C4-2B (cell line): ENCODE measurements at regions not wholly inside any gene's neighbourhood (a gene's known extent, or its start where the extent isn't known, plus 50 kb on each side); places are given as distances from the start of the nearest gene placed in this dataset.

Source experiments
- H3K27ac ChIP-seq: fragments of 450-650 bp; 2 replicates; pipeline ENCODE4 v1.5.1; 2017
- CTCF ChIP-seq: fragments of 450-650 bp; conservative IDR thresholded peaks from 2 replicates; pipeline ENCODE4 v1.5.1; 2017; ENCODE audit warnings: mild to moderate bottlenecking
- ZFX ChIP-seq: fragments of 450-650 bp; IDR thresholded peaks from 2 replicates; pipeline ENCODE4 v1.6.1; 2017

DNA sequence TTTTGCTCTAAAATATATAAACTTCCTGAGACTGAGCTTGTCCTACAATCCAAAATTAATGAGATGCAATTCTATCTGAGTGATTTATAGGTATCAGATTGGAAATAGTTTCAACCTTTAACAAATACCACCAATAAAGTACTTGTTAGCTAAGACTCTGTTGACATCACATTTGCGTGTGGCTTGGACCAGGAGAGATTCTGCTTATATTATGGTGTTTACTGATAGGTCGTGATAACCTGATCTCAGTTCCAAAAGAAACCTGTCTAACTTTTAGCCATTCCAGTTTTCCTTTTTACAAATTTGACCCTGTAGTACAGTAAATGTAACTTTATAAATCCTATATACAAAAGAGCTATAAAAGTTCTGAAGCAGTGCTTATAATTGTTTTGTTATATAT lies 78.4 kb upstream of the ABCA12 start:
- no peak for TF ChIP-seq ZFX
- no peak for TF ChIP-seq CTCF

DNA sequence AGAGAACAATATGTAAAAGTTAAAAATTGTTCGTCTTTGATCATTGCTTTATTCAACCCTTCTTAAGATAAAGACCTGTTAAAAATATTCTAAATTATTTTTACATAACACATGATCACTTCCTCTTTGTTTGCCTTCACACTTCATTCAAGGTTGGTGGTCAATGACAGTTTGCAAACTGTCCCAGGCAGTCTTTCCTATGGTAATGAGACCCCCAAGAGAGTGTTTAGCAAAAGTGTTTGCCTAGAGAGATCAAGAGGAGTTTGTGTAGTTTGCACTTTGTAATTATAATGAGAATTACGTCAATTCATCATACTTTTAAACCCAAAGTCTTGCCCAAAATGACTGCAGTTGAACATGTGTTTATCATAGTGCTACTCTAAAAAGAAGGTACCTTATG lies 77.2 kb upstream of the ABCA12 start:
- no peak overlapping the region for H3K27ac ChIP-seq
- no peak for TF ChIP-seq ZFX
- TF ChIP-seq CTCF = no peak

More for the DNA sequence above, 78.4 kb upstream of the ABCA12 start:
- H3K27ac ChIP-seq = no peak overlapping the region

DNA sequence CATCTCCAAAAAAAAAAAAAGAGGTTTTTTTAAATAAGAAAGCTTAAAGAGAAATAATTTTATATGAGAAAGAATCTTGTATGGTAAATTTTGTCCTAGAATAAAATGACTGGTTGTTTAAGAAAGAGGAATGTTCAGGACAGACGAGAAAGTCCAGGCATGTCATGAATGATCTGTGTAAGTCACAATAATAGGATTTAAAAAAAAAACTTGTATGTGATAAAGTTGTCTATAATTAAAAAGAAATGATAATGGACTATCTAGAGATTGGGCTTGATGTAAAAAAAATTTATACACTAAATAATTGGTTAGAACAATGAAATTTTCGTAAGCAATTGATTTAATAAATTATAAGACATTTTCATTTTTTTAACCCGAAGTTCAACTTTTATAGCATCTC lies 71.7 kb upstream of the ABCA12 start:
- TF ChIP-seq CTCF (no peak), ZFX (no peak)
- no peak overlapping the region for H3K27ac ChIP-seq

DNA sequence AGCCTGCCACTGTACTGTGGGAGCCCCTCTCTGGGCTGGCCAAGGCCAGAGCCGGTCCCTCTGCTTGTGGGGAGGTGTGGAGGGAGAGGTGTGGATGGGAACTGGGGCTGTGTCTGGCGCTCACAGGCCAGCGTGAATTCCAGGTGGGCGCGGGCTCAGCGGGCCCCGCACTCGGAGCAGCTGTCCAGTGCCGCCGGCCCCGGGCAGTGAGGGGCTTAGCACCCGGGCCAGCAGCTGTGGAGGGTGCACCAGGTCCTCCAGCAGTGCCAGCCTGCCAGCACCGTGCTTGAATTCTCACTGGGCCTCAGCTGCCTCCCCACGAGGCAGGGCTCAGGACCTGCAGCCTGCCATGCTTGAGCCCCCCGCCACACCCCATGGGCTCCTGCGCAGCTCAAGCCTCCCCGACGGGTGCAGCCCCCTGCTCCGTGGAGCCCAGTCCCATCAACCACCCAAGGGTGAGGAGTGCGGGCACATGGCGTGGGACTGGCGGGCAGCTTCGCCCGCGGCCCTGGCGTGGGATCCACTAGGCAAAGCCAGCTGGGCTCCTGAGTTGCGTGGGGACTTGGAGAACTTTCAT lies 69.5 kb upstream of the ABCA12 start:
- TF ChIP-seq CTCF (no peak), ZFX (no peak)
- H3K27ac ChIP-seq = peak overlapping the region; percentile 100

DNA sequence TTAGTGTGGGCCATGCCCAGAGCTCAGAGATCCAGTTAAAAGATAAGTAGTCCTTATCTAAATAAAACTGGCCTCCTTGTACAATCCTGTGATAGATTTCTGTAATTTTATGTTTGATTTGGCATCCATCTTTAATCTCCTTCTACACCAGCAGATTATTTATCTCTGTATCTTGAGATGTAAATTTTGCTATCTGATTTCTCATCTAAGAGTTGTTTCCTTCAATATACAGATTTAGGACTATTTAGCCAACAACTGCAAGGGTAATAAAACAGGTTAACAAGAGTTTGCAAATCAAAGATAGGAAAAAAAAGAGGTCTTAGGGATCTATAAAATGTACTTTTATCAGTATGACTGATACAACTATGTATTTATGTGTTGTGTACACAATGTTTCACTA lies 68.6 kb upstream of the ABCA12 start:
- peak overlapping the region; percentile 99 for H3K27ac ChIP-seq
- TF ChIP-seq CTCF (no peak), ZFX (no peak)

DNA sequence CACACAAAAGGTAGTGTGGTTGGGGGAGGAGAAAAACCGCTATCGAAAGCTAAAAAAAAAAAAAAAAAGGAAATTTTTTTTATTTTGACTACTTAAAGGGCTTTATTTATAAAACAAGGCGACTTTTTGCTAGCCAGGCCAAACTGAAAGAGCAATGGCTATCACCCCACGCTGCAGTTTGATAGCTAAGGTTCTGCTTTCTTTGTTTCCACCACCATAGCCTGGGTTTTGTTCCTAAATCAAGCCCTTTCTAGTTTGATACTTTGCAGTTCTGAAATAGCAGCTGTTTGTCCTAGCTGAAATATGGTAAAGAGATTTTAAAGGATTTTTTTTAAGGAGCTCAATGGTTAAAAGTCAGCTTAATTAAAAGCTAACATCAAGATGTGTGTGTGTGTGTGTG lies 67.4 kb upstream of the ABCA12 start:
- peak overlapping the region; percentile 99; the same call in 1 of the 2 replicates for H3K27ac ChIP-seq
- TF ChIP-seq ZFX (no peak), CTCF (no peak)

DNA sequence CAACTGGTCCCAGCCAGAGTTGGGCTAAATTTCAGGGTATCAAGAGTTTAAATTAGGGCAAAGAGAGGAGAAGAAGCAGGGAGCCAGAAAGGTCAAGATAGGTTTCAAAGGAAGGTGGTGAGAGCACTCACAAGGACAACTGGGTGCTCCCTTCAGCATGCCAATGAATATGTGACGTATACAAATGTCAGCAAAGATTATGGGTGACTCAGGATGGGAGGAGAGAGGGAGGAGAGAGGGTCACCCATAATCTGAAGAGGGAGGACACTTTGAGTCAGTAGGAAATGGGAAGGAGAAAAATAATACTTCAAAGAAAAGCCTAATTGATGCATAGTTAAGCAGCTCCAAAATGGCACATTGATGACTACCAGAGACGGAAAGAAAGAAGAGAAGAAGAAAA lies 53.1 kb upstream of the ABCA12 start:
- no peak overlapping the region for H3K27ac ChIP-seq
- TF ChIP-seq ZFX (no peak), CTCF (no peak)
